HepG2 (cell line): ENCODE measurements at regions not wholly inside any gene's neighbourhood (a gene's known extent, or its start where the extent isn't known, plus 50 kb on each side); places are given as distances from the start of the nearest gene placed in this dataset.

Experiments used
- ATAC-seq: fragments of 200-7000 bp; cut with Tn5 transposase; 3 replicates; pipeline ENCODE4 v1.9.1; 2020; ENCODE audit warnings: mild to moderate bottlenecking, moderate library complexity
- BruUV-seq: library from RNA; stranded (reverse); fragments of 400-500 nt; replicated peaks from 2 replicates; lab custom pipeline; 2021; lab: Mats Ljungman, UMichigan
- CTCF ChIA-PET: fragments of 300-600 bp; formaldehyde crosslinking; extraction: SDS; loops from one replicate; lab custom pipeline; 2021; ENCODE audit warnings: low total read pairs, inconsistent platforms, low intra/inter-chr PET ratio; lab: Yijun Ruan, JAX
- POLR2A ChIA-PET: fragments of 350-600 bp; sonication (Branson Sonifier 250); formaldehyde crosslinking; loops from one replicate; lab custom pipeline; 2020; ENCODE audit warnings: antibody characterized with exemption, inconsistent platforms; lab: Yijun Ruan, JAX
- DNase-seq: peaks from one replicate; pipeline ENCODE4 v3.0.0-alpha.2; 2015; ENCODE audit warnings: low spot score
- FAIRE-seq: peaks from 3 replicates; lab custom pipeline; 2011; peaks lifted over from hg19 to GRCh38; lab: Jason Lieb, UNC
- H2AFZ ChIP-seq: one replicate; pipeline ENCODE4 v1.6.1; 2011; ENCODE audit warnings: low read length, inconsistent platforms
- H3K27ac ChIP-seq: fragments of 300-600 bp; 3 replicates; pipeline ENCODE4 v1.8.0; 2011; ENCODE audit warnings: mixed run types, mild to moderate bottlenecking, mixed read lengths, low read length, inconsistent platforms; ENCODE audit not compliant: insufficient read depth; ENCODE audit errors: extremely low read length
- H3K27me3 ChIP-seq, 2 experiments: fragments of 200-600 bp in 1 of 2; 2 replicates in 1 of 2; 3 replicates in 1 of 2; pipeline versions ENCODE4 v1.6.0 to v1.8.0; 2011; ENCODE audit warnings: low read length in 2 of 2, mild to moderate bottlenecking in 2 of 2, moderate library complexity in 2 of 2, inconsistent platforms in 1 of 2; ENCODE audit not compliant: insufficient read depth in 2 of 2, control insufficient read depth in 1 of 2
- H3K36me3 ChIP-seq, 2 experiments: fragments of 200-600 bp in 1 of 2; replicated peaks in 1 of 2; 2 replicates in 1 of 2; 3 replicates in 1 of 2; pipeline versions ENCODE4 v1.5.1 to v1.8.0; 2011; ENCODE audit warnings: low read length in 2 of 2, inconsistent platforms in 1 of 2; ENCODE audit not compliant: insufficient read depth in 2 of 2, control insufficient read depth in 1 of 2
- H3K4me1 ChIP-seq: 2 replicates; pipeline ENCODE4 v1.5.1; 2012; ENCODE audit warnings: low read length, inconsistent platforms; ENCODE audit not compliant: insufficient read depth
- H3K4me2 ChIP-seq: 2 replicates; pipeline ENCODE4 v1.6.0; 2011; ENCODE audit warnings: low read depth, low read length, inconsistent platforms
- H3K4me3 ChIP-seq, 3 experiments: fragments of 200-600 bp in 1 of 3; sonication (generic), shearing (Covaris generic) in 1 of 3; replicated peaks in 1 of 3; 2 replicates each; pipeline ENCODE4 v1.5.1; 2011 to 2016; ENCODE audit warnings: low read length in 3 of 3, inconsistent platforms in 2 of 3, low read depth in 2 of 3, mild to moderate bottlenecking in 2 of 3, control low read depth in 1 of 3, mixed read lengths in 1 of 3; ENCODE audit not compliant: insufficient read depth in 1 of 3
- H3K79me2 ChIP-seq: one replicate; pipeline ENCODE4 v1.6.1; 2011; ENCODE audit warnings: low read length, inconsistent platforms; ENCODE audit not compliant: insufficient read depth
- H3K9ac ChIP-seq: 2 replicates; pipeline ENCODE4 v1.6.0; 2011; ENCODE audit warnings: mild to moderate bottlenecking, low read depth, low read length, inconsistent platforms; ENCODE audit not compliant: insufficient read depth
- H3K9me3 ChIP-seq: 2 replicates; pipeline ENCODE4 v1.5.1; 2012; ENCODE audit warnings: mild to moderate bottlenecking, low read length
- H4K20me1 ChIP-seq: 2 replicates; pipeline ENCODE4 v1.6.0; 2011; ENCODE audit warnings: inconsistent platforms, mild to moderate bottlenecking, low read length, moderate library complexity; ENCODE audit not compliant: insufficient read depth
- MAFF ChIP-seq: IDR thresholded peaks from 2 replicates; pipeline ENCODE4 v1.6.1; 2011; ENCODE audit warnings: low read depth, low read length, improper control_type of control experiment
- MAFK ChIP-seq, 2 experiments: IDR thresholded peaks in 1 of 2; conservative IDR thresholded peaks in 1 of 2; 2 replicates each; pipeline ENCODE4 v1.6.1; 2011; ENCODE audit warnings: improper control_type of control experiment in 2 of 2, low read length in 2 of 2
- NFYC ChIP-seq: IDR thresholded peaks from 2 replicates; pipeline ENCODE4 v1.6.1; 2016; ENCODE audit warnings: missing genetic modification reagents, missing compliant biosample characterization
- PATZ1 ChIP-seq: sonication (generic); formaldehyde crosslinking; IDR thresholded peaks from 2 replicates; pipeline ENCODE4 v1.4.0; 2020; ENCODE audit warnings: missing genetic modification reagents
- PBX3 ChIP-seq: sonication (generic); formaldehyde crosslinking; IDR thresholded peaks from 2 replicates; pipeline ENCODE4 v1.8.1; 2023; ENCODE audit warnings: missing genetic modification reagents, inconsistent platforms, borderline replicate concordance
- SNAPC5 ChIP-seq: sonication (generic); formaldehyde crosslinking; IDR thresholded peaks from 2 replicates; pipeline ENCODE4 v1.8.1; 2023; ENCODE audit warnings: mild to moderate bottlenecking, missing genetic modification reagents, borderline replicate concordance
- SNRNP70 ChIP-seq: fragments of 200-400 bp; formaldehyde crosslinking; IDR thresholded peaks from 2 replicates; pipeline ENCODE4 v1.6.1; 2017; ENCODE audit warnings: mild to moderate bottlenecking, low read depth, low read length, moderate library complexity
- SP5 ChIP-seq: IDR thresholded peaks from 2 replicates; pipeline ENCODE4 v1.6.1; 2016; ENCODE audit warnings: low read depth, borderline replicate concordance
- THAP8 ChIP-seq: sonication (generic); formaldehyde crosslinking; IDR thresholded peaks from 2 replicates; pipeline ENCODE4 v1.5.1; 2020; ENCODE audit warnings: missing genetic modification reagents, mild to moderate bottlenecking, borderline replicate concordance
- XBP1 ChIP-seq: sonication (generic); formaldehyde crosslinking; IDR thresholded peaks from 2 replicates; pipeline ENCODE4 v1.5.0; 2020; ENCODE audit warnings: missing genetic modification reagents
- ZFP1 ChIP-seq: IDR thresholded peaks from 2 replicates; pipeline ENCODE4 v1.6.1; 2016
- ZNF564 ChIP-seq: sonication (generic); formaldehyde crosslinking; IDR thresholded peaks from 2 replicates; pipeline ENCODE4 v1.8.1; 2023; ENCODE audit warnings: mild to moderate bottlenecking, missing genetic modification reagents
- ZUFSP ChIP-seq: sonication (generic); formaldehyde crosslinking; IDR thresholded peaks from 2 replicates; pipeline ENCODE4 v1.9.0; 2021; ENCODE audit warnings: missing genetic modification reagents, mild to moderate bottlenecking, borderline replicate concordance
- WGBS: methylation state at CpG from one replicate; pipeline ENCODE4 v1.1.6; 2017; ENCODE audit warnings: low lambda C conversion rate; 5-methylcytosine and 5-hydroxymethylcytosine counted together
- in situ Hi-C: cut with HindIII; loops from 2 replicates; pipeline ENCODE4 v1.10.0; 2017; ENCODE audit warnings: low pct_unique_long_range_greater_than_20kb; ENCODE audit not compliant: extremely low pct_ligation_motif_present
- intact Hi-C: fragments of 100-400 bp; cut with micrococcal nuclease; formaldehyde crosslinking; loops from one replicate; pipeline ENCODE4 v1.10.0; 2022; ENCODE audit not compliant: unreplicated experiment

GRCh38 chr10:78362406-78363022, 328.9 kb downstream of the RPS24 start:
- POLR2A ChIA-PET, result no interaction called here
- no peak overlapping the region for H3K9ac ChIP-seq
- BruUV-seq, result no TSS peak
- ATAC-seq, result no peak
- intact Hi-C loops (no loop called here), in situ Hi-C loops (no loop called here)
- no peaks in the 10 kb centered on the region for H3K9me3 ChIP-seq
- no peak overlapping the region for H3K4me2 ChIP-seq
- no peaks in the 10 kb centered on the region for H3K79me2 ChIP-seq
- TF ChIP-seq PATZ1, result no peak
- TF ChIP-seq MAFF, result peak; percentile 38; the same call in 1 of the 2 replicates
- peak; percentile 49 to 58 for TF ChIP-seq MAFK (conservative IDR thresholded peaks at IDR 0.05 in 1 of 2, IDR thresholded peaks at IDR 0.05 in 1 of 2; ENCODE audit: low read length in 2 of 2)
- no peak overlapping the region for H3K27ac ChIP-seq
- DNase-seq, result no peak
- CTCF ChIA-PET, result no interaction called here
- H3K4me3 ChIP-seq, result no peak overlapping the region
- no peak for FAIRE-seq
- H3K36me3 ChIP-seq, result no peaks in the 10 kb centered on the region
- H3K27me3 ChIP-seq, result peaks cover 7 to 77% of the 10 kb centered on the region in 2 experiments; a peak in 3 of 5 replicates
- 74% methylated on average over 9 of the region's 10 CpGs for WGBS
- no peak overlapping the region for H2AFZ ChIP-seq
- no peaks in the 10 kb centered on the region for H3K4me1 ChIP-seq
- H4K20me1 ChIP-seq, result no peaks in the 10 kb centered on the region

- Histone ChIP-seq H2AFZ (no peak overlapping the region), H4K20me1 (no peaks in the 10 kb centered on the region), H3K79me2 (no peaks in the 10 kb centered on the region), H3K36me3 (no peaks in the 10 kb centered on the region), H3K27ac (no peak overlapping the region), H3K4me1 (no peaks in the 10 kb centered on the region), H3K9me3 (no peaks in the 10 kb centered on the region), H3K9ac (no peak overlapping the region), H3K27me3 (peaks cover 7 to 77% of the 10 kb centered on the region in 2 experiments; a peak in 3 of 5 replicates), H3K4me2 (no peak overlapping the region), H3K4me3 (no peak overlapping the region)
- CTCF ChIA-PET, result no interaction called here
- DNase-seq, result no peak
- POLR2A ChIA-PET, result no interaction called here
- WGBS, result 44% methylated on average over 4 of the region's 4 CpGs
- no TSS peak for BruUV-seq
- no peak for FAIRE-seq
- no peak for ATAC-seq
- intact Hi-C loops, result no loop called here
- in situ Hi-C loops, result no loop called here
- TF ChIP-seq SNAPC5 (CRISPR knock-in tag), result no peak
- TF ChIP-seq SNRNP70, result no peak
- TF ChIP-seq ZUFSP (CRISPR knock-in tag), result no peak
- TF ChIP-seq ZFP1, result no peak
- TF ChIP-seq ZNF564, result no peak
- no peak for TF ChIP-seq THAP8 (CRISPR knock-in tag)
- no peak for TF ChIP-seq NFYC (CRISPR knock-in tag)
- TF ChIP-seq XBP1 (CRISPR knock-in tag), result no peak
- TF ChIP-seq SP5 (CRISPR knock-in tag), result no peak
- no peak for TF ChIP-seq PBX3 (CRISPR knock-in tag)
Measured at GRCh38 chr10:78363190-78363589, 329.5 kb downstream of the RPS24 start.
